H9 (cell line): ENCODE measurements at regions not wholly inside any gene's neighbourhood (a gene's known extent, or its start where the extent isn't known, plus 50 kb on each side); places are given as distances from the start of the nearest gene placed in this dataset.

Experiments
- DNase-seq: peaks from one replicate; pipeline ENCODE4 v3.0.0-alpha.2; 2017
- H2AFZ ChIP-seq: one replicate; pipeline ENCODE4 v1.6.1; 2013; ENCODE audit warnings: mild to moderate bottlenecking, low read length, control low read depth, moderate library complexity
- H2AK5ac ChIP-seq: 2 replicates; pipeline ENCODE4 v1.6.1; 2013; ENCODE audit warnings: low read length, control low read depth, mixed read lengths; ENCODE audit not compliant: insufficient read length
- H2BK120ac ChIP-seq: one replicate; pipeline ENCODE4 v1.6.1; 2013; ENCODE audit warnings: low read depth, mild to moderate bottlenecking, low read length, control low read depth, inconsistent platforms; ENCODE audit not compliant: poor library complexity, severe bottlenecking
- H2BK12ac ChIP-seq: 2 replicates; pipeline ENCODE4 v1.6.1; 2013; ENCODE audit warnings: low read length, control low read depth, mixed read lengths, low read depth; ENCODE audit not compliant: insufficient read length
- H2BK15ac ChIP-seq: 2 replicates; pipeline ENCODE4 v1.6.1; 2013; ENCODE audit warnings: low read depth, low read length, control low read depth
- H2BK20ac ChIP-seq: one replicate; pipeline ENCODE4 v1.6.1; 2013; ENCODE audit warnings: low read depth, mild to moderate bottlenecking, low read length, control low read depth, inconsistent platforms; ENCODE audit not compliant: poor library complexity, severe bottlenecking
- H2BK5ac ChIP-seq: 2 replicates; pipeline ENCODE4 v1.6.1; 2013; ENCODE audit warnings: low read length, control low read depth, mixed read lengths; ENCODE audit not compliant: insufficient read length
- H3K14ac ChIP-seq: 2 replicates; pipeline ENCODE4 v1.6.1; 2013; ENCODE audit warnings: low read length, control low read depth; ENCODE audit not compliant: insufficient read depth
- H3K18ac ChIP-seq: 2 replicates; pipeline ENCODE4 v1.6.1; 2013; ENCODE audit warnings: low read depth, mild to moderate bottlenecking, mixed read lengths, low read length, control low read depth; ENCODE audit not compliant: insufficient read length
- H3K23ac ChIP-seq: 2 replicates; pipeline ENCODE4 v1.6.1; 2013; ENCODE audit warnings: low read length, control low read depth, mixed read lengths, low read depth; ENCODE audit not compliant: insufficient read length
- H3K23me2 ChIP-seq: 2 replicates; pipeline ENCODE4 v1.6.1; 2013; ENCODE audit warnings: low read depth, mild to moderate bottlenecking, mixed read lengths, low read length, control low read depth; ENCODE audit not compliant: insufficient read length, poor library complexity, severe bottlenecking
- H3K27ac ChIP-seq: 2 replicates; pipeline ENCODE4 v1.5.1; 2013; ENCODE audit warnings: low read length, control low read depth, mixed read lengths, low read depth; ENCODE audit not compliant: insufficient read length
- H3K27me3 ChIP-seq: 2 replicates; pipeline ENCODE4 v1.6.1; 2013; ENCODE audit warnings: low read length, control low read depth, inconsistent platforms; ENCODE audit not compliant: insufficient read depth
- H3K4ac ChIP-seq: 2 replicates; pipeline ENCODE4 v1.6.1; 2013; ENCODE audit warnings: low read depth, mild to moderate bottlenecking, control low read depth, inconsistent platforms, low read length, moderate library complexity
- H3K4me1 ChIP-seq: 2 replicates; pipeline ENCODE4 v1.6.1; 2013; ENCODE audit warnings: low read length, control low read depth, inconsistent platforms; ENCODE audit not compliant: insufficient read depth
- H3K4me2 ChIP-seq: 2 replicates; pipeline ENCODE4 v1.6.1; 2013; ENCODE audit warnings: low read length, control low read depth, mixed read lengths; ENCODE audit not compliant: insufficient read length, insufficient read depth
- H3K56ac ChIP-seq: 2 replicates; pipeline ENCODE4 v1.6.1; 2013; ENCODE audit warnings: low read depth, mild to moderate bottlenecking, mixed read lengths, low read length, control low read depth; ENCODE audit not compliant: insufficient read length
- H3K79me1 ChIP-seq: 2 replicates; pipeline ENCODE4 v1.6.1; 2013; ENCODE audit warnings: low read depth, mild to moderate bottlenecking, moderate library complexity, low read length, control low read depth, inconsistent platforms; ENCODE audit not compliant: insufficient read depth, poor library complexity, severe bottlenecking
- H3K79me2 ChIP-seq: 2 replicates; pipeline ENCODE4 v1.6.1; 2013; ENCODE audit warnings: low read length, control low read depth, inconsistent platforms; ENCODE audit not compliant: insufficient read depth
- H3K9ac ChIP-seq: 2 replicates; pipeline ENCODE4 v1.6.1; 2013; ENCODE audit warnings: low read length, control low read depth, mixed read lengths; ENCODE audit not compliant: insufficient read length; ENCODE audit errors: extremely low read depth
- H3K9me3 ChIP-seq: one replicate; pipeline ENCODE4 v1.6.1; 2013; ENCODE audit warnings: low read depth, low read length, inconsistent platforms; ENCODE audit not compliant: control insufficient read depth
- H3T11ph ChIP-seq: one replicate; pipeline ENCODE4 v1.6.1; 2013; ENCODE audit warnings: mild to moderate bottlenecking, low read length, control low read depth, inconsistent platforms
- H4K20me1 ChIP-seq: one replicate; pipeline ENCODE4 v1.6.1; 2013; ENCODE audit not compliant: control insufficient read depth, insufficient read length, insufficient read depth
- H4K5ac ChIP-seq: 2 replicates; pipeline ENCODE4 v1.6.1; 2013; ENCODE audit warnings: low read depth, mild to moderate bottlenecking, mixed read lengths, low read length, control low read depth; ENCODE audit not compliant: insufficient read length
- H4K8ac ChIP-seq: replicated peaks from 2 replicates; pipeline ENCODE4 v1.6.1; 2013; ENCODE audit warnings: low read length, control low read depth, mixed read lengths, low read depth; ENCODE audit not compliant: insufficient read length
- H4K91ac ChIP-seq: 2 replicates; pipeline ENCODE4 v1.6.1; 2013; ENCODE audit warnings: low read depth, mild to moderate bottlenecking, moderate library complexity, mixed read lengths, low read length, control low read depth; ENCODE audit not compliant: insufficient read length
- H3K27ac Mint-ChIP-seq, 3 experiments: 2 replicates in 2 of 3; 3 replicates in 1 of 3; pipeline ENCODE4 v1.8.0; 2020 to 2021; ENCODE audit warnings: mixed read lengths in 3 of 3, mild to moderate bottlenecking in 1 of 3, moderate library complexity in 1 of 3
- H3K27me3 Mint-ChIP-seq: 2 replicates; pipeline ENCODE4 v1.8.0; 2021; ENCODE audit warnings: low read depth, mild to moderate bottlenecking, moderate library complexity, mixed read lengths
- H3K36me3 Mint-ChIP-seq, 3 experiments: 2 replicates in 2 of 3; 3 replicates in 1 of 3; pipeline ENCODE4 v1.8.0; 2020 to 2021; ENCODE audit warnings: low read depth in 3 of 3, mixed read lengths in 3 of 3; ENCODE audit not compliant: insufficient read depth in 1 of 3
- H3K4me1 Mint-ChIP-seq, 2 experiments: 2 replicates each; pipeline ENCODE4 v1.8.0; 2020; ENCODE audit warnings: mixed read lengths in 2 of 2
- H3K4me3 Mint-ChIP-seq, 2 experiments: 2 replicates in 1 of 2; 3 replicates in 1 of 2; pipeline ENCODE4 v1.8.0; 2020 to 2021; ENCODE audit warnings: mild to moderate bottlenecking in 2 of 2, mixed read lengths in 2 of 2, moderate library complexity in 1 of 2
- H3K9me3 Mint-ChIP-seq, 2 experiments: 2 replicates in 1 of 2; 3 replicates in 1 of 2; pipeline ENCODE4 v1.8.0; 2020; ENCODE audit warnings: mild to moderate bottlenecking in 2 of 2, mixed read lengths in 2 of 2, moderate library complexity in 1 of 2
- CTCF ChIP-seq: fragments of 200-600 bp; sonication (generic); conservative IDR thresholded peaks from 3 replicates; pipeline ENCODE4 v1.8.0; 2021; ENCODE audit warnings: antibody characterized with exemption, mild to moderate bottlenecking
- WGBS: extraction: QIAGEN DNeasy Blood & Tissue Kit; methylation state at CpG from one replicate; pipeline ENCODE4 v1.1.7; 2013; ENCODE audit warnings: missing lambda C conversion rate, low lambda C conversion rate, mixed read lengths; ENCODE audit not compliant: insufficient read length; ENCODE audit errors: extremely low coverage; 5-methylcytosine and 5-hydroxymethylcytosine counted together

DNA sequence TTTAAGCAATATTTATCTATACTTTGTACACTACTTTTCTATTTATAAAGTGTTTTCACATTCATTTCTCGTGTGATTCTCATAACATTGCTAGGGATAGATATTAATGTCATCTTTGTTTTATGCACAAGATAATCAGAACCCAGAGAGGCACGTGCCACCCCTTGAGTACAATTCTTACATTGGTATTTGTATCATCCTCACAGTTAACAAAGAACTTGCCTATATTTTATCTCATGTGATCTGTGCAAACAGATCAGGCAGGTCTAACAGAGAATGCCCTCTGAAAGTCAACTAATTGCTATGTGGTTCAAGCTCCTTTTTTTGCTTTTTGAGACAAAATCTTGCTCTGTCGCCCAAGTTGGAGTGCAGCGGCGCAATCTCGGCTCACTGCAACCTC, 604.5 kb downstream of the LMO4 start:
- H2BK15ac ChIP-seq = no peak overlapping the region
- Mint-ChIP-seq H3K27ac (no peak overlapping the region), H3K4me3 (no peak overlapping the region), H3K36me3 (peaks cover 11 to 16% (median 14%) of the 10 kb centered on the region in 3 experiments), H3K4me1 (no peaks in the 10 kb centered on the region), H3K9me3 (peaks cover 14 to 19% of the 10 kb centered on the region in 2 experiments), H3K27me3 (no peaks in the 10 kb centered on the region)
- no peak overlapping the region for H4K5ac ChIP-seq
- H4K91ac ChIP-seq = no peak overlapping the region
- no peaks in the 10 kb centered on the region for H3K4me1 ChIP-seq
- no peak overlapping the region for H3K4ac ChIP-seq
- no peak overlapping the region for H3T11ph ChIP-seq
- H2BK5ac ChIP-seq = no peak overlapping the region
- TF ChIP-seq CTCF = no peak
- no peak overlapping the region for H3K14ac ChIP-seq
- H3K79me2 ChIP-seq = no peaks in the 10 kb centered on the region
- H3K56ac ChIP-seq = no peak overlapping the region
- H3K18ac ChIP-seq = no peak overlapping the region
- no peak overlapping the region for H3K27ac ChIP-seq
- peaks cover 9% of the 10 kb centered on the region for H3K9me3 ChIP-seq
- H2BK20ac ChIP-seq = no peak overlapping the region
- H3K23me2 ChIP-seq = no peaks in the 10 kb centered on the region
- H3K23ac ChIP-seq = no peak overlapping the region
- H3K27me3 ChIP-seq = no peaks in the 10 kb centered on the region
- H2BK120ac ChIP-seq = no peak overlapping the region
- DNase-seq = no peak
- no CpG with 5 or more reads among the region's 6 CpGs for WGBS
- no peaks in the 10 kb centered on the region for H3K79me1 ChIP-seq
- H4K20me1 ChIP-seq = no peaks in the 10 kb centered on the region
- no peak overlapping the region for H2AFZ ChIP-seq
- no peak overlapping the region for H2BK12ac ChIP-seq
- H2AK5ac ChIP-seq = no peak overlapping the region
- H4K8ac ChIP-seq = no peak overlapping the region
- no peak overlapping the region for H3K4me2 ChIP-seq
- no peak overlapping the region for H3K9ac ChIP-seq
